ENCODE measurements at regions not wholly inside any gene's neighbourhood (a gene's known extent, or its start where the extent isn't known, plus 50 kb on each side); places are given as distances from the start of the nearest gene placed in this dataset.

GRCh38 chr18:47677952-47678351 lies 252.5 kb downstream of the SMAD2 start:
- ChIA-PET CTCF (no interaction called here), POLR2A (no interaction called here)
- no peaks in the 10 kb centered on the region for H3K79me2 ChIP-seq (ENCODE audit: insufficient read depth)
- 26% methylated on average over 3 of the region's 3 CpGs for WGBS (ENCODE audit: low lambda C conversion rate)
- H3K4me3 ChIP-seq (ENCODE audit: low read depth in 2 of 2, low read length in 1 of 2): no peak overlapping the region
- TF ChIP-seq CHD2 (IDR thresholded peaks at IDR 0.05; ENCODE audit: low read length, partially characterized antibody) (no peak), GATA2 (CRISPR knock-in tag; IDR thresholded peaks at IDR 0.05) (no peak), CTCF (IDR thresholded peaks at IDR 0.05) (no peak), EZH2phosphoT487 (IDR thresholded peaks at IDR 0.05; ENCODE audit: borderline replicate concordance, low read depth) (no peak), YY1 (IDR thresholded peaks at IDR 0.05; ENCODE audit: low read depth) (no peak), ZBTB33 (IDR thresholded peaks at IDR 0.05; ENCODE audit: borderline replicate concordance, low read depth) (no peak), FOXJ3 (CRISPR knock-in tag; IDR thresholded peaks at IDR 0.05) (no peak), RAD21 (IDR thresholded peaks at IDR 0.05; ENCODE audit: low read length) (no peak), RFX5 (IDR thresholded peaks at IDR 0.05; ENCODE audit: low read length) (no peak), USF2 (IDR thresholded peaks at IDR 0.05; ENCODE audit: borderline replicate concordance, low read depth, low read length) (no peak), SMC3 (IDR thresholded peaks at IDR 0.05; ENCODE audit: low read depth, low read length) (no peak), FOXM1 (IDR thresholded peaks at IDR 0.05; ENCODE audit: low read depth) (no peak), MAX (IDR thresholded peaks at IDR 0.05; ENCODE audit: low read depth) (no peak), NRF1 (IDR thresholded peaks at IDR 0.05; ENCODE audit: low read depth, low read length) (no peak), USF1 (IDR thresholded peaks at IDR 0.05; ENCODE audit: borderline replicate concordance, low read depth) (no peak), RCOR1 (IDR thresholded peaks at IDR 0.05; ENCODE audit: low read length) (no peak), GABPA (IDR thresholded peaks at IDR 0.05; ENCODE audit: low read depth) (no peak), TAF1 (IDR thresholded peaks at IDR 0.05; ENCODE audit: borderline replicate concordance, low read depth, low read length) (no peak), JUND (IDR thresholded peaks at IDR 0.05) (no peak), REST (IDR thresholded peaks at IDR 0.05; ENCODE audit: low read depth, low read length) (no peak)
- H4K20me1 ChIP-seq (ENCODE audit: insufficient read depth): no peaks in the 10 kb centered on the region
- H3K9me3 ChIP-seq: no peaks in the 10 kb centered on the region
- H3K27ac ChIP-seq (ENCODE audit: low read depth in 2 of 2, low read length in 1 of 2): no peak overlapping the region
- H3K4me2 ChIP-seq: no peak overlapping the region
- no peaks in the 10 kb centered on the region for H3K36me3 ChIP-seq (replicated peaks in 1 of 2; ENCODE audit: control insufficient read depth in 1 of 2, insufficient read depth in 2 of 2, low read length in 1 of 2)
- H3K27me3 ChIP-seq (ENCODE audit: insufficient read depth): no peaks in the 10 kb centered on the region
- DNase-seq: no peak
- no peak overlapping the region for H3K9ac ChIP-seq
- no peaks in the 10 kb centered on the region for H3K9me2 ChIP-seq
- no peak overlapping the region for H2AFZ ChIP-seq (ENCODE audit: low read depth)
- no peaks in the 10 kb centered on the region for H3K4me1 ChIP-seq (ENCODE audit: control insufficient read depth in 1 of 2, insufficient read depth in 2 of 2, low read depth in 1 of 2, low read length in 1 of 2)
- H3F3A ChIP-seq (replicated peaks; ENCODE audit: insufficient read depth): no peaks in the 10 kb centered on the region

All from SK-N-SH (cell line).